ENCODE measurements at regions not wholly inside any gene's neighbourhood (a gene's known extent, or its start where the extent isn't known, plus 50 kb on each side); places are given as distances from the start of the nearest gene placed in this dataset.
"Not testable (repeated sequence)": the region's sequence is repeated elsewhere in the genome, so short reads cannot be mapped to it uniquely, and the experiment has no call there.

DNA sequence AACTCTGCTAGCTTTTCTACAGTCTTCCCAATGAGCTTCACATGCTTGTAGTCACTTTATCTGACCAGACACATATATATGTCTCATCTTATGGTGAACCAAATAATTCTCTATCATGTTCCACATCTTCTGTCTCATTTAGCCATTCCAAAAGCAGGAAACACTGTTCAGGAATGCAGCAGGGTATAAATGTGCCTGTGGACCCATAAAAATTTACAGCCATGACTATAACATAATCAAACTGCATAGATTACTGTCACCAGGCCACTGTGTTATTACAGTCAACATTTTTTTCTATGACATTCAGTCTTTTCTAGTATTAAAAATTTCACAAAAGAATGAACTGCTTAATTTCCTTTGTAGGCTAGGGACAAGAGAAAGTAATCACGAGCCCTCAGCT is 170.0 kb upstream of the NPY2R start:
- H3K4me1 Mint-ChIP-seq (ENCODE audit: unreplicated experiment): no peaks in the 10 kb centered on the region
- no peak overlapping the region for H3K27ac Mint-ChIP-seq (ENCODE audit: unreplicated experiment)
- no peaks in the 10 kb centered on the region for H3K36me3 Mint-ChIP-seq (ENCODE audit: low read depth, unreplicated experiment)
- DNase-seq (ENCODE audit: low spot score): no peak
- TF ChIP-seq, protein P1, sequence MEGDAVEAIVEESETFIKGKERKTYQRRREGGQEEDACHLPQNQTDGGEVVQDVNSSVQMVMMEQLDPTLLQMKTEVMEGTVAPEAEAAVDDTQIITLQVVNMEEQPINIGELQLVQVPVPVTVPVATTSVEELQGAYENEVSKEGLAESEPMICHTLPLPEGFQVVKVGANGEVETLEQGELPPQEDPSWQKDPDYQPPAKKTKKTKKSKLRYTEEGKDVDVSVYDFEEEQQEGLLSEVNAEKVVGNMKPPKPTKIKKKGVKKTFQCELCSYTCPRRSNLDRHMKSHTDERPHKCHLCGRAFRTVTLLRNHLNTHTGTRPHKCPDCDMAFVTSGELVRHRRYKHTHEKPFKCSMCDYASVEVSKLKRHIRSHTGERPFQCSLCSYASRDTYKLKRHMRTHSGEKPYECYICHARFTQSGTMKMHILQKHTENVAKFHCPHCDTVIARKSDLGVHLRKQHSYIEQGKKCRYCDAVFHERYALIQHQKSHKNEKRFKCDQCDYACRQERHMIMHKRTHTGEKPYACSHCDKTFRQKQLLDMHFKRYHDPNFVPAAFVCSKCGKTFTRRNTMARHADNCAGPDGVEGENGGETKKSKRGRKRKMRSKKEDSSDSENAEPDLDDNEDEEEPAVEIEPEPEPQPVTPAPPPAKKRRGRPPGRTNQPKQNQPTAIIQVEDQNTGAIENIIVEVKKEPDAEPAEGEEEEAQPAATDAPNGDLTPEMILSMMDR (IDR thresholded peaks at IDR 0.05; ENCODE audit: unreplicated experiment): no peak
- no peaks in the 10 kb centered on the region for H3K9me3 Mint-ChIP-seq (ENCODE audit: unreplicated experiment)
- peaks cover 1% of the 10 kb centered on the region for H3K27me3 Mint-ChIP-seq (ENCODE audit: unreplicated experiment)
- no peak overlapping the region for H3K4me3 Mint-ChIP-seq (ENCODE audit: unreplicated experiment)

DNA sequence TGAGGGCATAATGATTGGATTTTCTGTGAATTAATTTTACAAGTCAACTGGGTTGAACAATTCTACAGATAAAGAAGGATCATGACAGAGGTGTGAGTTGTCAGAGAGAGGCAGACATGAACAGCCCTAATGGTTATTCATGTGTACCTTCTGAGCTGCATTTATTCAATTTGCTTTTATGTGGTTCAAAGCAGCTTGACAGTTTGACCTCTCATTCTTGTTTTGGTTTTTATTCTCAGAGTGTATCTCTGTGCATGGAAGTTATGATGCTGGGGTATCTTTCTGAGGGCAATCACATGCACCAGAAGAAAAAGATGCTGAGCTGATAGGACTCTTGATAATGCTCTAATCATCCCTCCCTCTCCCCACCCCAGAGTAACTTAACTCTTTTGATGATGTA is 169.3 kb upstream of the NPY2R start:
- no peak for DNase-seq (ENCODE audit: low spot score)
- H3K36me3 Mint-ChIP-seq (ENCODE audit: low read depth, unreplicated experiment): no peaks in the 10 kb centered on the region
- TF ChIP-seq, protein P1 (IDR thresholded peaks at IDR 0.05; ENCODE audit: unreplicated experiment): no peak
- H3K4me3 Mint-ChIP-seq (ENCODE audit: unreplicated experiment): no peak overlapping the region
- H3K9me3 Mint-ChIP-seq (ENCODE audit: unreplicated experiment): no peaks in the 10 kb centered on the region
- H3K4me1 Mint-ChIP-seq (ENCODE audit: unreplicated experiment): no peaks in the 10 kb centered on the region
- no peak overlapping the region for H3K27ac Mint-ChIP-seq (ENCODE audit: unreplicated experiment)
- no peaks in the 10 kb centered on the region for H3K27me3 Mint-ChIP-seq (ENCODE audit: unreplicated experiment)

DNA sequence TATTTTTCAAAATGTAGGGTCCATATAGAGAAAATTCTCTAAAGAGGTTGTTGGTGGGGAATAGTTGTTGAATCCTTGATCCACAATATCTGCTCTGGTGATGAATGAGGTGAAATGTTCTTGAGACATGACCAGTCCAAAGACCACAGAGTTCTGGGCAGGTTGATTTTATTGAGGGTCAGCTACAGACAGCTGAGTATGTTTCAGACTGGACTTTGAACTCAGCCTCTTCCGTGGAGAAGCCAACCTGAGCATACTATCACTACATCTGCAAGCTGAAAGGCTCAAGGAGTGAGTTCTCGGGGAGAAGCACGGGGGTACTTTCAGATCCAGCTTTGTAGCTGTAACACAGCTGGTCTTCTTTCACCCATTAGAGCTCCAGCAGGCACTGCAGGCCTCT is 168.4 kb upstream of the NPY2R start:
- H3K4me1 Mint-ChIP-seq (ENCODE audit: unreplicated experiment): no peaks in the 10 kb centered on the region
- H3K27ac Mint-ChIP-seq (ENCODE audit: unreplicated experiment): no peak overlapping the region
- no peak overlapping the region for H3K4me3 Mint-ChIP-seq (ENCODE audit: unreplicated experiment)
- peaks cover 2% of the 10 kb centered on the region for H3K27me3 Mint-ChIP-seq (ENCODE audit: unreplicated experiment)
- H3K9me3 Mint-ChIP-seq (ENCODE audit: unreplicated experiment): no peaks in the 10 kb centered on the region
- no peaks in the 10 kb centered on the region for H3K36me3 Mint-ChIP-seq (ENCODE audit: low read depth, unreplicated experiment)
- DNase-seq (ENCODE audit: low spot score): no peak
- TF ChIP-seq, protein P1 (IDR thresholded peaks at IDR 0.05; ENCODE audit: unreplicated experiment): no peak

DNA sequence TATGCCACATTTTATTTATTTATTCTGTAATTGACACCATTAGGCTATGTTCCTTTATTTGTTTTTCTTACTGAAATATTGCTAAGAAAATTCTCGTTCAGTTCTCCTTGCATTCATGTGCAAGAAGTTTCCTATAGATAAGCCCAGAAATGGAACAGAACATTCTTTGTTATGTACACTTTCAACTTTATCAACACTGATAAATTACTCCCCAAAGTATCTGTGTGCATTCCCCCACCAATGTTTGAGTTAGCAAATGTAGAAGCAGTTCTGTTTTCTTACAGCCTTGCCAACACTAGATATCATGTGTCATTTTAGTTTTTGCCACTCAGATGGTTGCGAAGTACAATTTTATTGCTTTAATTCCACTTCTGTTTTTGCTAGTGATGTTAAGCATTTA is 166.4 kb upstream of the NPY2R start:
- no peaks in the 10 kb centered on the region for H3K4me1 Mint-ChIP-seq (ENCODE audit: unreplicated experiment)
- no peak for DNase-seq (ENCODE audit: low spot score)
- no peaks in the 10 kb centered on the region for H3K36me3 Mint-ChIP-seq (ENCODE audit: low read depth, unreplicated experiment)
- H3K9me3 Mint-ChIP-seq (ENCODE audit: unreplicated experiment): no peaks in the 10 kb centered on the region
- no peak overlapping the region for H3K4me3 Mint-ChIP-seq (ENCODE audit: unreplicated experiment)
- TF ChIP-seq, protein P1 (IDR thresholded peaks at IDR 0.05; ENCODE audit: unreplicated experiment): no peak
- H3K27ac Mint-ChIP-seq (ENCODE audit: unreplicated experiment): no peak overlapping the region
- peaks cover 2% of the 10 kb centered on the region for H3K27me3 Mint-ChIP-seq (ENCODE audit: unreplicated experiment)

DNA sequence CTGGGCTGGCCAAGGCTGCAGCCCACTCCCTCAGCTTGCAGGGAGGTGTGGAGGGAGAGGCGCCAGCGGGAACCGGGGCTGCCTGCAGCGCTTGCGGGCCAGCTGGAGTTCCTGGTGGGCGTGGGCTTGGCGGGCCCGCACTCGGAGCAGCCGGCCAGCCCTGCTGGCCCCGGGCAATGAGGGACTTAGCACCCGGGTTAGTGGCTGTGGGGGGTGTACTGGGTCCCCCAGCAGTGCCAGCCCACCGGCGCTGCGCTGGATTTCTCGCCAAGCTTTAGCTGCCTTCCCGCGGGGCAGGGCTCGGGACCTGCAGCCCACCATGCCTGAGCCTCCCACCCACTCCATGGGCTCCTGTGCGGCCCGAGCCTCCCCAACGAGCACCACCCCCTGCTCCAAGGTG is 164.2 kb upstream of the NPY2R start:
- not testable (repeated sequence) for H3K36me3 Mint-ChIP-seq (ENCODE audit: low read depth, unreplicated experiment); H3K27ac Mint-ChIP-seq (ENCODE audit: unreplicated experiment); H3K4me3 Mint-ChIP-seq (ENCODE audit: unreplicated experiment); H3K4me1 Mint-ChIP-seq (ENCODE audit: unreplicated experiment); DNase-seq (ENCODE audit: low spot score); H3K27me3 Mint-ChIP-seq (ENCODE audit: unreplicated experiment); H3K9me3 Mint-ChIP-seq (ENCODE audit: unreplicated experiment)

DNA sequence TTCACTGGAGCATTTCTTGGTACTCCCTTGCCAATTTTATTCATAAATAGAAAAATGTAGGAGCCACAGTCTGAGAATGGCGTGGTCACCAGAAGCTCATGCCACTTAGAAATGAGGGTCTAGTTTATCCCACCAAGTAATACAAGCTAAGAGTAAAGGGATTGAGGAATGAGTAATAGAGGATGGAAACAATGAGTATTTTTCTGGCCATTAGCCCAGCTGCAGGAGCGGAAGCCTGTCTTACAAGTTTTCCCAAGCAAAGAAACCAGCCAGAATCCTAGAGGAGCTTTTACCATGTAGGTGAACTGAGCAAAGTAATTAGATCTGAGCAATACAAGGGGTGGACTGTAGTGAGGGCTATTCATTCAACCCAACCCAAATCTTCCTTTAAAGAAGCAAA is 160.7 kb upstream of the NPY2R start:
- Mint-ChIP-seq H3K27me3 (ENCODE audit: unreplicated experiment) (peaks cover 3% of the 10 kb centered on the region), H3K9me3 (ENCODE audit: unreplicated experiment) (no peaks in the 10 kb centered on the region), H3K36me3 (ENCODE audit: low read depth, unreplicated experiment) (peaks cover 4% of the 10 kb centered on the region), H3K4me1 (ENCODE audit: unreplicated experiment) (no peaks in the 10 kb centered on the region), H3K4me3 (ENCODE audit: unreplicated experiment) (no peak overlapping the region), H3K27ac (ENCODE audit: unreplicated experiment) (no peak overlapping the region)
- TF ChIP-seq, protein P1 (IDR thresholded peaks at IDR 0.05; ENCODE audit: unreplicated experiment): no peak
- no peak for DNase-seq (ENCODE audit: low spot score)

DNA sequence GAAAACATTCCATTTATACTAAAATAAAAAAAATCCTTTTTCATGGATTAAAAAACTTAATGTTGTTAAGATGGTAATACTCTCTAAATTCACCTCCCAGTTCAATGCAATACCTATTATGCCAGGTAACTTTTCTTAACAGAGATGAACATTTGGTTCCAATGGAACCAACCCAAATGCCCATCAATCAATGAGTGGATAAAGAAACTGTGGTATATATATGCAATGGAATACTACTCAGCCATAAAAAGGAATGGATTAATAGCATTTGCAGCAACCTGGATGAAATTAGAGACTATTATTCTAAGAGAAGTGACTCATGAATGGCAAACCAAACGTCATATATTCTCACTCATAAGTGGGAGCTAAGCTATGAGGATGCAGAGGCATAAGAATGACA is 154.4 kb upstream of the NPY2R start:
- not testable (repeated sequence) for H3K27me3 Mint-ChIP-seq (ENCODE audit: unreplicated experiment); H3K4me3 Mint-ChIP-seq (ENCODE audit: unreplicated experiment); DNase-seq (ENCODE audit: low spot score); H3K9me3 Mint-ChIP-seq (ENCODE audit: unreplicated experiment); H3K27ac Mint-ChIP-seq (ENCODE audit: unreplicated experiment); H3K4me1 Mint-ChIP-seq (ENCODE audit: unreplicated experiment); H3K36me3 Mint-ChIP-seq (ENCODE audit: low read depth, unreplicated experiment)

Data from endothelial cell (in vitro differentiated cells).